Mucosa of gallbladder (tissue), 1 donor: ENCODE measurements at regions not wholly inside any gene's neighbourhood (a gene's known extent, or its start where the extent isn't known, plus 50 kb on each side); places are given as distances from the start of the nearest gene placed in this dataset.
"Not testable (repeated sequence)": the region's sequence is repeated elsewhere in the genome, so short reads cannot be mapped to it uniquely, and the experiment has no call there.

Source experiments
- DNase-seq: peaks from one replicate; pipeline ENCODE4 v3.0.0-alpha.2; 2020; ENCODE audit warnings: low spot score
- donor health status: DM: no; HTN: no; CAD: no.

GRCh38 chr3:198096015-198096414, 136.0 kb downstream of the LMLN start:
- no peak for DNase-seq

GRCh38 chr3:198097048-198097447, 137.0 kb downstream of the LMLN start:
- DNase-seq: no peak

GRCh38 chr3:198098661-198099081, 138.7 kb downstream of the LMLN start:
- not testable (repeated sequence) for DNase-seq

- not testable (repeated sequence) for DNase-seq
Measured at GRCh38 chr3:198103070-198103469, 143.1 kb downstream of the LMLN start.

- DNase-seq: no peak
Measured at GRCh38 chr3:198106265-198106664, 146.2 kb downstream of the LMLN start.

GRCh38 chr3:198107840-198108734, 148.1 kb downstream of the LMLN start:
- DNase-seq: no peak

- no peak for DNase-seq
Measured at GRCh38 chr3:198109883-198110282, 149.9 kb downstream of the LMLN start.

GRCh38 chr3:198112031-198112430, 152.0 kb downstream of the LMLN start:
- no peak for DNase-seq

- DNase-seq: no peak
Measured at GRCh38 chr3:198113206-198114053, 153.4 kb downstream of the LMLN start.

- DNase-seq: not testable (repeated sequence)
Measured at GRCh38 chr3:198114516-198114915, 154.5 kb downstream of the LMLN start.

- DNase-seq: not testable (repeated sequence)
Measured at GRCh38 chr3:198122184-198122583, 162.2 kb downstream of the LMLN start.

- DNase-seq: not testable (repeated sequence)
Measured at GRCh38 chr3:198137038-198137835, 177.2 kb downstream of the LMLN start.

- not testable (repeated sequence) for DNase-seq
Measured at GRCh38 chr3:198138205-198138604, 178.2 kb downstream of the LMLN start.

GRCh38 chr3:198139037-198139436, 179.0 kb downstream of the LMLN start:
- not testable (repeated sequence) for DNase-seq

- not testable (repeated sequence) for DNase-seq
Measured at GRCh38 chr3:198139513-198140167, 179.6 kb downstream of the LMLN start.

GRCh38 chr3:198143300-198144137, 183.5 kb downstream of the LMLN start:
- not testable (repeated sequence) for DNase-seq

GRCh38 chr3:198145231-198145784, 185.3 kb downstream of the LMLN start:
- not testable (repeated sequence) for DNase-seq

GRCh38 chr3:198146070-198146469, 186.1 kb downstream of the LMLN start:
- DNase-seq: not testable (repeated sequence)

- not testable (repeated sequence) for DNase-seq
Measured at GRCh38 chr3:198146559-198147164, 186.6 kb downstream of the LMLN start.
